ENCODE measurements at regions not wholly inside any gene's neighbourhood (a gene's known extent, or its start where the extent isn't known, plus 50 kb on each side); places are given as distances from the start of the nearest gene placed in this dataset.

- TF ChIP-seq CTCF (conservative IDR thresholded peaks at IDR 0.05; ENCODE audit: low read depth, low read length) = no peak
Observed at GRCh38 chr6:77074037-77074713, 389.1 kb downstream of the HTR1B start.

DNA sequence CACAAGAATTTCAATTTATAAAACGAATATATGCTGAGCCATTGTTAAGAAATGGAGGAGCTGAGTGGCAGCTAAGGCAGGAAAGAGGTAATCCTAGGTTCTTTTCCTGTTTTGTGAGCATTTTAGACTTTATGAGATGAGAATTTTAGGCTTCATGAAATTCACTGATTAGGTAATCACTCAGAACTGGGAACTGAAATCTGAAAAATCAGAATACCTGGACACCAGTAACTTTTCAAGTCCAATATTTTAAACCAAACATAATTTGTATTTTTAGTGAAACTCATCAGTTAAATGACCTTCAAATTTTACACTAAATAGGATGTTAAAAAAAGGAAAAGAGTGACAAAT lies 389.9 kb downstream of the HTR1B start:
- no peak overlapping the region for H3K4me3 ChIP-seq (ENCODE audit: low read depth, low read length)
- DNase-seq (ENCODE audit: low read depth) = no peak
- no peak for TF ChIP-seq CTCF (conservative IDR thresholded peaks at IDR 0.05; ENCODE audit: low read depth, low read length)

More at GRCh38 chr6:77074037-77074713, 389.1 kb downstream of the HTR1B start:
- H3K4me3 ChIP-seq (ENCODE audit: low read depth, low read length) = no peak overlapping the region
- DNase-seq (ENCODE audit: low read depth) = no peak

GRCh38 chr6:77072694-77073409 lies 390.4 kb downstream of the HTR1B start:
- H3K4me3 ChIP-seq (ENCODE audit: low read depth, low read length) = no peak overlapping the region
- TF ChIP-seq CTCF (conservative IDR thresholded peaks at IDR 0.05; ENCODE audit: low read depth, low read length) = no peak
- DNase-seq (ENCODE audit: low read depth) = peak; percentile 40

DNA sequence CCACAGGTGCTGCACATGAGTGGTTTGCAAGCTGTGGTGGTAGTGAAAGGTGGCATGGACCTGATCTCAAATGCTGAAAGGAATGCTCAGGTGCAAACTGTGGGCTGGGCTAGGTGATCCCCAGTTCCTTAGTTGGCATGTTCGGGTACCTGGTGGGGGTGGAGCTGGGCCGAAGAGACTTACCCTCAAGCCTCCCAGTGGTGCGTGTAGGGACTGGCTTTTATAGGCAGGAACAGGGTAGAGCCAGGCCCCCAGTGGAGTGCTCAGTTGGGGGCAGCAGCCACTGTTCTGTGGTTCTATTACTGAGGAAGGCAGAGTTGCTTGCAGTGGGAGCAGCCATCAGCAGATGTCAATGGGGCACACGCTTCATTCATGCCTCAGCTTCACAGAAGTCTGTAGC lies 399.8 kb downstream of the HTR1B start:
- DNase-seq (ENCODE audit: low read depth) = no peak
- TF ChIP-seq CTCF (conservative IDR thresholded peaks at IDR 0.05; ENCODE audit: low read depth, low read length) = no peak
- no peak overlapping the region for H3K4me3 ChIP-seq (ENCODE audit: low read depth, low read length)

- TF ChIP-seq CTCF (conservative IDR thresholded peaks at IDR 0.05; ENCODE audit: low read depth, low read length) = no peak
- H3K4me3 ChIP-seq (ENCODE audit: low read depth, low read length) = no peak overlapping the region
- no peak for DNase-seq (ENCODE audit: low read depth)
Observed at GRCh38 chr6:77055711-77056110, 407.6 kb downstream of the HTR1B start.

DNA sequence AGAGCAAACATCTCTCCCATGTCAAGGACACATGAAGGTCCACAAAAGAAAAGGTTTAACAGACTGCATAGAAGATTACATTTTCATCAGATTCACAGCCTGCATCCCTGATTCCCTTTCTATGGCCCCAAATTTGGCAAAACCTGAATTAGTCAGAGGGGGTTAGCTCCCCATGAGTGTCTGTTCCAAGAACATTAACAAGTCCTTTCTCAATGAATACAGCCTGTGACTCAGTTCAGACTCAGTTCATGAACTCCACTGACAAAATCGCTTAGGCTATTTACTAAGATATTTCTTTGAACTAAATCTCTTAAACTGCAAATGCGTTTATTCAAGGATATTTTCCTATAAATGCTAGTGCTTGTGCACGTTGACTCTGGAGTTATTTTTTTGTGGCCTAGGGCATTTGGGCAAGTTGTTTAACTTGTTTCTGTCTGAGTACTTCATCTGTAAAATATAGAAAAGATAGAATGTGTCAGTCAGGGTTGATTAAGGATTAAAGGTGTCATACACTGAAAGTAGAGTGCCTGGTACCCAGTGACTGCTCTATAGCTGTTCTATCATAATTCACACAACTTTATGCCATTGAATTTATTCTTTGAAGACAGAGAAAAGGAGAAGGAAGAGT lies 422.6 kb downstream of the HTR1B start:
- DNase-seq (ENCODE audit: low read depth) = no peak
- no peak for TF ChIP-seq CTCF (conservative IDR thresholded peaks at IDR 0.05; ENCODE audit: low read depth, low read length)
- H3K4me3 ChIP-seq (ENCODE audit: low read depth, low read length) = no peak overlapping the region
